ENCODE measurements at regions not wholly inside any gene's neighbourhood (a gene's known extent, or its start where the extent isn't known, plus 50 kb on each side); places are given as distances from the start of the nearest gene placed in this dataset.
"Not testable (repeated sequence)": the region's sequence is repeated elsewhere in the genome, so short reads cannot be mapped to it uniquely, and the experiment has no call there.

GRCh38 chr3:24006-24405 lies 172.6 kb upstream of the CHL1 start:
- Histone ChIP-seq H3K9me3 (no peaks in the 10 kb centered on the region), H3K4me1 (no peaks in the 10 kb centered on the region), H3K27ac (no peak overlapping the region), H3K27me3 (no peaks in the 10 kb centered on the region), H3K36me3 (no peaks in the 10 kb centered on the region), H3K4me3 (no peak overlapping the region)
- intact Hi-C loops (cut with DNase I; ENCODE audit: low total_unique reads), result no loop called here
- no peak for DNase-seq
- TF ChIP-seq, protein P1, sequence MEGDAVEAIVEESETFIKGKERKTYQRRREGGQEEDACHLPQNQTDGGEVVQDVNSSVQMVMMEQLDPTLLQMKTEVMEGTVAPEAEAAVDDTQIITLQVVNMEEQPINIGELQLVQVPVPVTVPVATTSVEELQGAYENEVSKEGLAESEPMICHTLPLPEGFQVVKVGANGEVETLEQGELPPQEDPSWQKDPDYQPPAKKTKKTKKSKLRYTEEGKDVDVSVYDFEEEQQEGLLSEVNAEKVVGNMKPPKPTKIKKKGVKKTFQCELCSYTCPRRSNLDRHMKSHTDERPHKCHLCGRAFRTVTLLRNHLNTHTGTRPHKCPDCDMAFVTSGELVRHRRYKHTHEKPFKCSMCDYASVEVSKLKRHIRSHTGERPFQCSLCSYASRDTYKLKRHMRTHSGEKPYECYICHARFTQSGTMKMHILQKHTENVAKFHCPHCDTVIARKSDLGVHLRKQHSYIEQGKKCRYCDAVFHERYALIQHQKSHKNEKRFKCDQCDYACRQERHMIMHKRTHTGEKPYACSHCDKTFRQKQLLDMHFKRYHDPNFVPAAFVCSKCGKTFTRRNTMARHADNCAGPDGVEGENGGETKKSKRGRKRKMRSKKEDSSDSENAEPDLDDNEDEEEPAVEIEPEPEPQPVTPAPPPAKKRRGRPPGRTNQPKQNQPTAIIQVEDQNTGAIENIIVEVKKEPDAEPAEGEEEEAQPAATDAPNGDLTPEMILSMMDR (IDR thresholded peaks at IDR 0.05), result no peak
- no peak for TF ChIP-seq POLR2A (IDR thresholded peaks at IDR 0.05)

- no peaks in the 10 kb centered on the region for H3K4me1 ChIP-seq
- H3K4me3 ChIP-seq, result no peak overlapping the region
- no peak for DNase-seq
- TF ChIP-seq, protein P1 (IDR thresholded peaks at IDR 0.05), result no peak
- TF ChIP-seq POLR2A (IDR thresholded peaks at IDR 0.05), result no peak
- no peak overlapping the region for H3K27ac ChIP-seq
- intact Hi-C loops (cut with DNase I; ENCODE audit: low total_unique reads), result no loop called here
- no peaks in the 10 kb centered on the region for H3K36me3 ChIP-seq
- H3K27me3 ChIP-seq, result no peaks in the 10 kb centered on the region
- H3K9me3 ChIP-seq, result no peaks in the 10 kb centered on the region
Measured at GRCh38 chr3:25056-25455, 171.5 kb upstream of the CHL1 start.

DNA sequence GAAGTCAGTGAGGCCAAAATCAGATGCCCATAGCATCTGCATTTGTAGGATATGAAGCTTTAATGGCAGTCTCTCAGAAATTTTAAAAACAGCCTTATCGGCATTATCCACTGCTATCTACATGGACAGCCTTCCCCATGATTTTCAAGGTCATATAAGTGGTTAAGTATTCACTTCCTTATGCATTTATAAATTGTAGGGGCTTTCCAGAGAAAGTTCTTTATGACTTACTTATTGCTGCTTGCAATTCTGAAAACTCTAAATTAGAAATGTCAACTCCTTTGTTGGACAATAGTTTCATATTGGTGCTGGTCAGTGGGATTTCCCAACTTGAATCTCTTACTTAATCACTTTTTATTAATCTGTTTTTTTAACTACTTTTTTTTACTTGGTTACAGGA lies 160.6 kb upstream of the CHL1 start:
- H3K27ac ChIP-seq; intact Hi-C loops (cut with DNase I; ENCODE audit: low total_unique reads); H3K4me1 ChIP-seq; H3K9me3 ChIP-seq; H3K27me3 ChIP-seq; H3K4me3 ChIP-seq; DNase-seq; H3K36me3 ChIP-seq: not testable (repeated sequence)

GRCh38 chr3:42871-43744 lies 153.5 kb upstream of the CHL1 start:
- H3K36me3 ChIP-seq; H3K4me3 ChIP-seq; H3K27me3 ChIP-seq; H3K4me1 ChIP-seq; H3K27ac ChIP-seq; H3K9me3 ChIP-seq; intact Hi-C loops (cut with DNase I; ENCODE audit: low total_unique reads); DNase-seq: not testable (repeated sequence)
- TF ChIP-seq, protein P1 (IDR thresholded peaks at IDR 0.05), result peak; percentile 19 to 48 (median 34)

- no peak overlapping the region for H3K27ac ChIP-seq
- no peaks in the 10 kb centered on the region for H3K4me1 ChIP-seq
- H3K4me3 ChIP-seq, result no peak overlapping the region
- intact Hi-C loops (cut with DNase I; ENCODE audit: low total_unique reads), result no loop called here
- H3K27me3 ChIP-seq, result no peaks in the 10 kb centered on the region
- H3K36me3 ChIP-seq, result no peaks in the 10 kb centered on the region
- no peaks in the 10 kb centered on the region for H3K9me3 ChIP-seq
- no peak for DNase-seq
- TF ChIP-seq, protein P1 (IDR thresholded peaks at IDR 0.05), result no peak
- TF ChIP-seq POLR2A (IDR thresholded peaks at IDR 0.05), result no peak
Measured at GRCh38 chr3:44028-44676, 152.4 kb upstream of the CHL1 start.

GRCh38 chr3:44941-45340 lies 151.6 kb upstream of the CHL1 start:
- H3K27ac ChIP-seq; H3K4me3 ChIP-seq; H3K4me1 ChIP-seq; H3K27me3 ChIP-seq; H3K36me3 ChIP-seq; DNase-seq; H3K9me3 ChIP-seq; intact Hi-C loops (cut with DNase I; ENCODE audit: low total_unique reads): not testable (repeated sequence)

Measured in uterus (tissue), 3 donors.